HG03196 (cell line): ENCODE measurements at regions not wholly inside any gene's neighbourhood (a gene's known extent, or its start where the extent isn't known, plus 50 kb on each side); places are given as distances from the start of the nearest gene placed in this dataset.
"Not testable (repeated sequence)": the region's sequence is repeated elsewhere in the genome, so short reads cannot be mapped to it uniquely, and the experiment has no call there.

Source experiments
- ATAC-seq: cut with Tn5 transposase; IDR thresholded peaks from one replicate; pipeline ENCODE4 v1.9.1; 2021; ENCODE audit not compliant: unreplicated experiment

DNA sequence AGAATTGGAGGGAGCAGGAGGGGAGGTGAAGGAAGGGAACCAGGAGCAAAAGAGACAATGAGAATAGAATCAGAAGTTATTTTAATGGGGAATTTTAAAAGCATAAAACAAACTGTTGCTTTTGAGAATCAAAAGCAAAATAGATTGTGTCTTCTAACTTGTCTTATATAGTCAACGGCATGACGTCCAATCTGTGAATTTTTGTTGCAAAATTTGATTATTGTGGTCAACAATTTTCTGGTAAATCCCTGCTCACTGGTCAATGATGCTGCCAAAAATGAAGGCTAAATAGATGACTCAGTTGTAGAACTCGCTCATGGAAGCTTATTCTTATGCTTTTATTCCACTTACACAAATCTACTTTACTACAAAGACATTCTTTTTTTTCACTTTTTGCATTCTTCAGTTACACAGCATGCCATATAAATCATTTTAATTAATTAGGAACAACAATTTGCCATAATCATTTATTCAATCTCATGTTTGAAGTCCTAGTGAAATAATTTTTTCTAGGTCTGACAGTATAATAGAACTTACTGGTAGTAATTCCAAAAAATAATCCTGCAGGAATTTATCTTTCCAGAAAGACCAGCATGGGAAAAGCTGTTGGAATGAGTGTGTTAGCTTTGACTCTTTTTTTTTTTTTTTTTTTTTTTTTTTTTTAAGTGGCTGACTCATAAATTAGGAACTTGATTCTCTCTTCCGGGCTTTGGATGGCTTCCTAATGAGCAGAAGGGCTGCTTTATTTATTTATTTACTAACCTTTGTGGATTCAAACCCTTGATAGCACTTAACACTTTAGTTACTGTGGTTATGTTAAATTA lies 256.9 kb downstream of the SPRY2 start:
- no peak for ATAC-seq

DNA sequence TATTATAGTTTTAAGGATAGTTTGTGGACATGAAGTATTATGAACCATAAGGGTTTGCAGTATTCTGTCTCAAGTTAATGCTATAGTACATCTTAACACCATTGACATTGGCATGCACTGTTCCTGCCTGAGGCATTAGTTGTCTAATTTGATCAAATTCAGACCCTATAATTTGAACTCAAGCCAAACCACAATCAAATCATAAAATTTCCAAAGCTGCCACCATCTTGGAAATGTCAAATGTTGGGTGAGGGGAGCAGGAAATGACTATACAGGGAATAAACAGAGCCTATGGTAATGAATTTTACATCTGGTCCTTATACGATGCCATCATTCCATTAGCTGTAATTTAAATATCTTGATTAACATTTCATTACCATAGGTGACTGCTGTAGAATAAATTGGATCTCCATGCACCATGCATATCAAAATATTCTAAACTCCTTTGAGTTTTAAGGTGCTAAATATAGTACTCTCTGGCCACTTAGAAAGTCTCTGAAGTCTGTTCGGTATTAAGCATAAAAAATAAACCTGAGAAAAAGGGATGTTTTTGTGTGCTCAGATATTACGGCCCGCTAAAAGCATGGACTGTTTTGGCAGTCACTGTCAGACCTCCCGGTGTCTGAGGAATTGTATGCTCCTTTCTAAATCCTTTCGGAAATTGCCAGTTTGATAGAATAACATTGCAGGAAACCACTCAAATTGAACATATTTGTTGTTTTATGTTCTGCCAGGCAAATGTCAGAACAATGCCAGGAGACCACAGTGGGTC lies 257.7 kb downstream of the SPRY2 start:
- ATAC-seq = no peak

DNA sequence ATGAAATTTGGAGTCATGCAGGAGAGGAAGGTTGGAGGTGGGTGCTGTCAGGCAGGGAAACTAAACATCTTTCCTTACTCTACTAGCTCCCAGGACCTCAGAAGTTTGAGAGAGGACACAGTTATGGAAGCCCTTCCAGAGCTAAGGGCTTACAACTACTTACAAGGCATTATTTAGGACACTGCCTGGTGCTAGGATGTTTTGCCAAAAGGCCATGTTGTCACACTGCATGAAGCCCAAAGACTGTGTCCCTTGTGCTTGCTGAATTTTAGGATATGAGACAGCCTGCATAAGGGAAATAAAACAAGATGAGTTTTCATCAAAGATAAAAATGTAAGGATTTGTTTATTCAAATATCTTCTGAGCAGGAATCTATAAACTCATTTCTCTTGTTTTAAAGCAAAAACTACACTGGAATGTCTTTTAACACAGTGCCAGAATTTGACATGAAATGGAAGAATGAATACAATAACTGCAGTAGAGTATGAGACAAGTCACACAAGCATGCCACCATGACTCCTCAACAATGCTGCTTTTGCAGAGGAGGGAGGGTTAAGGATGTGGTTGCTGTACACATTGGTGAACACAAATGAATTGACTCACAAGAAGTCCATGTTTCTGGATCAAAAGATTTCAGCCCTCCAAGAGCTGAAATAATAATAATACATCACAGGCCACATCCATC lies 258.4 kb downstream of the SPRY2 start:
- no peak for ATAC-seq

DNA sequence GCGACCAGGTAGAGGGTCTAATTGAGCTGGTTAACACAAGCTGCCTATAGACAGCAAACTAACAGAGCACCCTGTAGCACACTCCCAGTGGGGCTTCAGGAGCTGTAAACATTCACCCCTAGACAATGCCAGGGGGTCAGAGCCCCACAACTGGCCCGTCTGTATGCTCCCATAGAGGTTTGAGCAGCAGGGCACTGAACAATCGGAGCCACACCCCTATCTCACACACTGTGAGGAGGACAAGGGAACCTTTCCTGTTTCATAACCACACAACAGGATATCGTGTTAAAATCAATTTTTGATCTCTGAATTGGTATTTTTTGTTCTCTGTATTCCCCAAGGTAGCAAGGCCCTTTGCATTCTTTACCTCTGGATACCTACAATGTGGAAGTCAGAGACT lies 266.1 kb downstream of the SPRY2 start:
- ATAC-seq = no peak

DNA sequence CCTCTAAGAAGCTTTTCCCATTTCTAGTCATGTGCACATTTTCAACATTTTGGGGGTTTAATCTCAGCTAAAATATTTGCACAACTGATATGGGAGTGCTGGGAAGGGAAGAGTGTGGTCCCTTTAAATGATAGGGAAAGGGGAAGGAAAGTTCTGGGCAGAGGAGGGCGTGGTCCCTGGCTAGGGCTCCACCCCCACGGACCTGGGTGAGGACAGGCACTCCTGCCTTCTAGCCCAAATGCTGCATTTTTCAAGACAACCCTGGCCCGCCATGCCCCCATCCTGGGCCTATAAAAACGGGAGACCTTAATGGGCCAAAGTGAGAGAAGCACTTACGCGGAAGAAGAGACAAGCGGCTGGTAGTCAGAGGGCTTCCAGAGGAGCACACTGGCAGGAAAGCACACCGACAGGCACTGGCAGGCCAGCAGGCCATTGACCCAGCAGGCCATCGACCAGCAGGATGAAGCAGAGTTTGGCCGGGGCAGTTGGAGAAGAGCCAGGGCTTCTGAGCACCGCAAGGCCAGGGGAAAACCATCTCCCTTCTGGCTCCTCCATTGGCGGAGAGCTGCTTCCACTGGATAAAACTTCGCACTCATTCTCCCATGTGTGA lies 266.7 kb downstream of the SPRY2 start:
- no peak for ATAC-seq

DNA sequence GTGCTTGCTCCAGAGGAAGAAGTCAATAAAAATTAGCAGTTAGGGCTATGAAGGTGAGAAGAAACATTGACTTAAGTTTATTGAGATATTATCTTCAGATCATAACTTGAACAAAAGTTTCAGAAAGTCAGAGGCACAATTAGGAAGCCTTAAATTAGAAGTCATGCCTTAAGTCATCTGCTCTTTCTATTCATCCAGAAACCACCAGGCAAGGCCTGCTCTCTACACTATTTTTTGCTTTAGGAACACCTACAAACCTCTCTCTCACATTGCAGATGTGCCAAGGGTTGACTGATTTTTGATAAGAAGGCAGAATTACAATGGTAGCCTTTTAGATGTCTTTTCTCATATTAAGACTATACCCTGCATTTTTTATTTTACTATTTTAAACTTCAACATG lies 268.7 kb downstream of the SPRY2 start:
- no peak for ATAC-seq

DNA sequence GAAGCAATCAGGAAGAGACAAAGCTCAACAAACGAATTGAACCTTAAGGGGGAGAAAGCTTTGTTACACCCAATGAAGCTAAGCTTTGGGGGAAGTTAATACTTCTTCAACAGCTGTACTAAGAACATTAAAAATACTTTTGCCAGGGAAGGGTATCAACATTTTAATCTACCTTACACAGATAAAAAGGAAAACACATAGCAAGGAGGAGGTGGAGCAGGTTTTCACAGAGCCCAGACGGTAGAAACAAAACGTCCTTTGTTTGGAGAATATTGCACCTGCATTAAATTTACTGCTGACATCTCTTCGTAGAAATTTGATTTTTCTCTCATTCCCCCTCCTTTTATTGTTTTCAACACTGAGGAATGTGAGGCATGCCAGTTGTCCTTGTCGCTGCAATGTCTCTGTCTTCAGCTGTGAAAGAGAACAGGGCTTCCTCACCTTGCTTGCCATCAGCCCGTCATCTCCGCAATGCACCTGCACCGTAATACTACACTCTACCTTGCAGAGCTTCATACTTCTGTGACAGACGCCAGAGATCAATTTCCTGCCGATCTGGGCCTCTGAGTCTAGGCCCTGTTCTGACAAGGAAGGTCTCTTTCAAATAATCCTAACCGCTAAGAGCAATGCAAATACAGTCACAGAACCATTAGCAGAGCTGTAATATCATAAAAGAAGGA lies 270.8 kb downstream of the SPRY2 start:
- no peak for ATAC-seq

DNA sequence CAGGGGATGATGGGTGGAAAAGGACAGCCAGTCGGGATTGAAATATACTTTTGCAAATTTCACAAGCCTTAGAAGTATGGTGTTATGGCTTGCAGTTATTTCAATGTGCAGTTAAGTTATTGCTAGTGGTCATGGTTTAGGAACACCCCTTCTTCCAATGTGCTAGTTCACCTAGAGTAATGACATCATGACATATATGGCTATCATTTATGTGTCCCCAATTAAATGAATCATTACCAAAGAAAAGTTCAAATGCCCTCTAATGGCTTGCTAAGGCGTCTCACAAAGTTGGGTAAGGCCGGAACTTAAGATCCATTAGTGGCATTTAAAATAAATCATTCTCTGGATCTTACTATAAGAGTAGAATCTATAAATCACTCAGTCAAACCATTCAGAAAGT lies 271.6 kb downstream of the SPRY2 start:
- no peak for ATAC-seq

DNA sequence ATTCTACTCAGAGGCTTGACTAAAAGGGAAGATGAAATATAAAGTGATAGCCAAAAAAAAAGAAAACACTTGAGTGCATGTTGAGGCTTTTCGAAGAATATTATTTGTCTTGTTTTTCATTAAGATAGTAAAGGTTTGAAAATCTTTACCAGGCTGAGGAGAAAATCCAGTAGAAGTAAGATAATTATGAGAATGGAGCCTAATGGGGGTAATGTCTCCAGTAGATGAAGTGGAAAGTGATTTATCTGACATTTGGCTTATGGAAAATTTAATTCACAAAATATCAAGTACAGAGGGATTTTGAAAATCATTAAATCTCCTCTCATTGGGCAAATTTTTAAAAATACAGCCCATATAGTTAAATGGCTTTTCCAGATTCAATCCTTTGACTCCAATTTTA lies 274.9 kb downstream of the SPRY2 start:
- ATAC-seq = no peak

DNA sequence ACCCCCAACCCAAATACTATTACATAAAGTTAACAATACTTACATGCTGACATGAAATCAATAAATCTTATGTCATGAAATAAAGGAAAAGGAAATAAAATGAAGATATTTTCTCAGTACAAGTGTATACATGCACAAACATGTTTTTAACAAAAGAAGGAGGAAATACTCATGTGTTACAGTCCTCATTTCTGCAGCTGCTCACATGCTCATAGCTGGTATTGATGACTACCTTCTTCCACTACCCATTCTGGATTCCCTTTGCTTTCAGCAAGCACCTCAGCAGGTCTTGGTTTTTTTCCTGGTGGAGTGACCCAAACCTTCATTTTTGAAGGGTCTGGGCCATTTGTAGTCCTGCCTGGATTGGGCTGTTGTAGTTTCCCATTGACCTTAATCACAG lies 278.5 kb downstream of the SPRY2 start:
- ATAC-seq = not testable (repeated sequence)

DNA sequence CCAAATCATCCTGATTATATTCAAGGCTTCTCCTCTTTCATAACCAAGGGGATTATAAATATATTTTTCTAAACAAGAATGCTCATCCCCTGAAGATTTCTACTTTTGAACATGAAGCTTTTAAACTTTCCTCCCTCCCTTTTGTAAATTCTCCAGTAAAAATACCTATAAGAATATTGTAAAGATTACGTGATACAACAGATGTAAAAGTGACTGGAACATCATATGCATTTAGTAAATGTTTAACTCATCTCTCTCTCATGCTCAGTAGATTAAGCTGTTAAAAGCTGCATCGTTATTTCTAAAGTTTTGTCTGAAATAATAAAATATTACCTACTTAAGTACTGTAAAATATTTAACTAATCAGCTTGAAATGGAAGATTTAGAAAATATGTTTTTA lies 281.1 kb downstream of the SPRY2 start:
- ATAC-seq = no peak

DNA sequence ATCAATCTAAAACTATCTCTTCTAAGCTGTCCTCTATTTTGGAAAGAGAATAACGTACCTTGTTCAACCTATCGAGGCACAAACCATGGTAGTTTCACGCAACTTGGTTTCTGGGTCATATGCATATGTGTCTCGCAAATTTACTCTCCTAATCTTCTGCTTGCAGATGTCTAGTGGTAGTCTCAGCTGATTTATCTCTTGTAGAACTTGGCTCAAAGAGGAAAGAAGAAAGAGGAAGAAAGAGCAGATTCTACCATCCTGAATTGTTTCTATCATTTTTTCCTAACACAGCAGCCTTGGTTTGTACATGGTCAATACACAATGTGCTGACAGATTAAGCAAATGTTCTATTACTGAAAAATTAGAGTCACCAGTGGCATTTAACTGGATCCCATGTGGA lies 282.3 kb downstream of the SPRY2 start:
- ATAC-seq = no peak

DNA sequence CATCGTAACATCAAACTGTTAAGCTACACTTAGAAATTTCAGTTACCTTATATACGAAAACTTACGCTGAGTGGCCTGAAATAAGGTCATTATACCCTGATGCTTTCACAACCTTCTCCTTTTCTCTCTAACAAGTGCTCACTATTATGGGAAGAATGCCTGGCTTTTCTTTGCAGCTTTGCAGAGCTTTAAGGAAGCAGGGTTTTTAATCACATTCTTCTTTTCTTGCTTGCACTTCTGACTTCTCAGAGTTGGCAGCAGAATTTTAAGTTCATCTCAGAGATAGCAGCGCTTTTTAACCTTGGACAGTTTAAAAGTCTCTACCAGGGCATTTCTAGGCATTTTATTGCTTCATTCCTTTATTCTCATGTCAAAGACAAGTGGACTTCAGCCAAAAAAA lies 285.1 kb downstream of the SPRY2 start:
- no peak for ATAC-seq

DNA sequence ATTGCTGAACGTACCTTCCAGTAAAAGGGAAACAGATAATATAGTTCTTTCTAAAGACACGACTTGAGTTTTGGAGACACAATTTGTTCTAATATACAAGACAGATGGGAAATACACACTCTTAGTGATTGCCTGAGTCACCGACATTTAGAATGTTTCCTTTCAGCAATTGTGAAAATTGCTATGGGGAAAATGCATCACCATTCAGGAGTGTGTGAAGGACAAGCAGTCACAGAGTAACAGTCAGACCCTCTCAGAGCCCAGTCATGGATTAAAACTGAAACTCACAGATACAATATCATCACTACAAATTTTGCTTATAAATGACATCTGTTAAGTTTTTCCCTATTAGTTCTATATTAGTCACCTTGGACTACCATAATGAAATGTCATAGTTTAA lies 286.1 kb downstream of the SPRY2 start:
- ATAC-seq = no peak

DNA sequence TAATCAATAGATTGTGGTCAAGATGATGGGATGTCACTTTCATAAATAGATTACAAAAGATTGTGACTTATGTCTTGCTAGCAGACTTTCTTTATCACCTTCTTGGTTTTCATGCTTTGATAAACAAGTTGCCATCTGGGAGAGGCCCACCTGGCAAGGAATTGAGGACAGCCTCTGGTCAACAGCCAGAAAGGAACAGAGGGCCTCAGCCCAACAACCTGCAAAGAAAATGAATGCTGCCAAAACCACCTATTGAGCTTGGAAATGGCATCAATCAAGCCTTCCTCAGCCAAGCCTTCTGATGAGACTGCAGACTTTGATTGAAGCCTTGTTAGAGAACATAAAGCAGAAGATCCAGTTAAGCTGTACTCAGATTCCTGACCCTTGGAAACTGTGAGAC lies 288.6 kb downstream of the SPRY2 start:
- no peak for ATAC-seq

DNA sequence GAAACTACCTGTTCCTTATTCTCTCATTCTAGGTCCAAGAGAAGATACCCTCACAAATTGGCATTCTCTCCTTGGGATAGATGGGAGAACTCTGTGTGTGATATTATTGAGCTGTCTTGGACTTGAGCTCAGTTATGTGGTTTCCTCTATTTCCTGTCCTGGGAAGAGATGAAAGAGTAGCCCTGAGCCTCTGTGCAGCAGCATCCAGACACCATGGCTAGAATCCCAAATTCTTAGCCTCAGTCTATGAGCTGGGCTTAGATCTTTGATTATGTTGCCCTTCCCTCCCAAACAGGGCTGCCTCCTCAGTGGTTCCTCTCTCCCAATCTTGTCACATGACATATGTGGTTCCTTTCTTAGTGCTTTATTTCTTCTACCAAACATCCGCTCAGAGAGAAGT lies 290.7 kb downstream of the SPRY2 start:
- ATAC-seq = no peak

DNA sequence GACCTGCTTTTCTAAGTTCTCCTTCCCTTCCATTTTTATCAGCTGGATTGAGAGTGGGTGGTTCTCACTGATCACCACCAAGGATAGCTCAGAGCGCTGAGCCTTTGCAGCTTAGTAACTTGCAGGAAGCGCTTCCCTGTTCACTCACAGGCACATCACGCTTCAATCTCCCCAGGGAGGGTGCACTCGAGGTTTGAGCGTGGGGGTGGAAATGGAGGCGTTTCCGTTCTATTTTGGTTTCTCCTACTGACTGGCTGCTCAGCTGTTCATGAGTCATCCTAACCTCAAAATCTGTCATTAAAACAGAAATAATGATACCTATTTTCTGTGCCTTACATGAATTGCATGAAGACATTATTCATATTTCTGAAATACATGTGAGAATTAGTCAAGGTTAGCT lies 292.1 kb downstream of the SPRY2 start:
- peak; percentile 99 for ATAC-seq

DNA sequence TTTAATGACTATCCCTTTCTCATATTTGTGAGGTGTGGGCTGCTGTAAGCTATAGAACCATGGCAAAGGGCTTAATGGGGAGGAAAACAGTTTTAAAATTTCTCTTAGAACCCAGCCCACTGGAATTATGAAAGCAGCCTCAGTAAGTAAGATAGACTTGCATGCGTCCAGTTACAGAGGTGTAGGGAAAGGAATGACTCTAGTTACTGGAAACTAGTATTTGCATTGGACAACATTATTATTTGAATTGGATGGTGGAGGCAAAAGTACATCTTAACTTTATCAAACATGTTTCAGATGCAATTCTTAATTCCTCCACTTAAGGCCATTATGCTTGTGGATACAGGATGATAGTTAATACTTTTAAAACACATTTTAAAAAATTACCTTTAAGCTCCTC lies 292.9 kb downstream of the SPRY2 start:
- no peak for ATAC-seq

DNA sequence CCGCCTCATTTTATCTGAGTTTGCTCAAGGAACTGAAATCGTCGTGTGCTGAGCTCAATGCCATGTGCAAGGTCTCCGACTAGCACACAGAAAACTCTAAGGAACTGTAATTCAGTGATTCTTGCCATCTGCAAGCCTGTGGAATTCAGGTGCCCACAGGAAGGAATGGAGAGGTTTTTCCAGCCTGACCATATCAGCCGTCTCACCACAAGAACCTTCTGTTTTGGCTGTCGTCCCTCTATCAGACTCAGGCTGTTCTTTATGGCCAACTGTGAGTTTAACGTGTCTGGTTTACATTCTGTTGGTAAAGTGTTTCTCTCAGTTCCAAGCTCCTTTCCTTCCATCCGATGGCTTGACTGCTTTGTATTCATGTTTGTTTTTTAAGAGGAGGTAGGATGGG lies 293.5 kb downstream of the SPRY2 start:
- ATAC-seq = no peak

DNA sequence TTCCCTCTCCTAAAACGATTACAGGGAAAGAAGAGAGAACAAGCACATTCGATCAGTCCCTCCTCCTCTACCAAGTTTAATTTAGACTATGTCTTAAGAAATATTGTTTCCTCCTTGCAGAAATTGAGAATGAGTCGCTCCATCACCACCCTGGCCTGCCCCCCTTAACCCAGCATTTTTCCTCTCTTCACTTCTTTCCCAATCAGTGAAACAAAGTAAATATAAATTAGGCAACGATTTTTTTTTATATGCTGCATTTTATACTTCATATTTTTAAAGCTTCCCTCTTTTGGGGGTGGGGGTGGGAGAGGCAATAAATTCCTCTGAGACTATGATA lies 300.0 kb downstream of the SPRY2 start:
- no peak for ATAC-seq
